GM19397 (cell line): ENCODE measurements at regions not wholly inside any gene's neighbourhood (a gene's known extent, or its start where the extent isn't known, plus 50 kb on each side); places are given as distances from the start of the nearest gene placed in this dataset.

Experiments used
- ATAC-seq: cut with Tn5 transposase; IDR thresholded peaks from one replicate; pipeline ENCODE4 v1.9.1; 2021; ENCODE audit warnings: mild to moderate bottlenecking, moderate library complexity; ENCODE audit not compliant: unreplicated experiment

GRCh38 chr2:107018366-107018765, 132.4 kb upstream of the ST6GAL2 start:
- ATAC-seq: no peak

- no peak for ATAC-seq
Measured at GRCh38 chr2:107020392-107020791, 134.4 kb upstream of the ST6GAL2 start.

DNA sequence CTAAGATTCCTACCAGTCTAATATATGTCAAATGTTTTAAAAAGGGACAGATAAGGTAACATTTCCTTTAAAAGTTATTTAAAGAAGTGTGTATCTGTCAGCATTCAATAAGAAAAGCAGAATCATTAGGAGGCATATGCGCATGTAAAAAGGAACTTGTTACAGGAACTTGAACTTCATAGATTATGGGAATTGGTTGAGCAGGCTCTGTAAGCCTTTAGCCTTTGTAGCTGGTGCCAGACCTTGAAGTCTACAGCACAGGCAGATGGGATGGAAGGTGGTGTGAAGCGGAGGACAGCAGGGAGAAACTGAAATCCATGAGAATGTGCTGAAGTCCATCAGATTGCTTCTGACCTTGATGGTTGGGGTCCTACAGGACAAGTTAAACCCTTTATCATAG, 138.3 kb upstream of the ST6GAL2 start:
- no peak for ATAC-seq

- ATAC-seq: no peak
Measured at GRCh38 chr2:107025291-107025857, 139.4 kb upstream of the ST6GAL2 start.

DNA sequence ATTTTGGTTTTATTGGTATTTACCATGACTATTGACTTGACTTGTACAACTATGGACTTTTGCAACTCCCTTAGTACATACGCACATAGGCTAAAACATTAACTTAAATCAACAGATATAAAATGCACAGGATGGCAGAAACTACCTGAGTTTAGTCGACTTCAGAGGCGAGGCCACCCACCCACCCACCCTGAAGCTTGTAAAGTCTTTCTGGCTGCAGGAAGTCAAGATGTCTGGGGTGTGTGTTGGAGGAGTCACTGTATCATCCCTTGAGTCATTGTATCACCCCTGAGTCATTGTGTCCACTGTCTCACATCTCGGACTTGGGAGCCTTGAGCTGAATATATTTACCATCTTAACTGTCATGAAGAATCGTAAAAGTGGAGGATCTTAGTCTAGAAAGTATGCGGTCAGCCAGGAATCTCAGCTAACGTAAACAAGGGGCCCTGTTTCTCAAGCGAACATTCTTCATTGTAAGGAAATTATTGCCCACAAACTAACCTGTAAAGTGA, 140.0 kb upstream of the ST6GAL2 start:
- ATAC-seq: no peak

DNA sequence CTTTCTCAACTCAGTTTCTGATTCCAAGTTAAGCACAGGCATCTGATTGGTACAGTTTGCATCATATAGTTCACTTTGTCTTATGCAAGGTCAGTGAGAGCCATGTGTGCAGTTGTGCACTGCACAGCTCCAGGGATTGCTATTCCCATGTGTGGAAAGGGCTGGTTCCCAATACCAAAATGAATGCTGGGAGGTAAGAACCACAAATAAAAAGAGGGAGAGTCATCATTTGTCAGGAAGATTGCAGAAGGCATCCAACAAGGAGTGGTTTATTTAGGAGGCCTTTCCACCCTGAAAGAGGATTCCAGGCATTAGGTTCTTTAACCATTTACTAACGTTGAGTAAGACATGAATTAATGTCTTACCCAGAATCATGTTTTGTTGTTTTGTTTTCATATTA, 141.2 kb upstream of the ST6GAL2 start:
- no peak for ATAC-seq

DNA sequence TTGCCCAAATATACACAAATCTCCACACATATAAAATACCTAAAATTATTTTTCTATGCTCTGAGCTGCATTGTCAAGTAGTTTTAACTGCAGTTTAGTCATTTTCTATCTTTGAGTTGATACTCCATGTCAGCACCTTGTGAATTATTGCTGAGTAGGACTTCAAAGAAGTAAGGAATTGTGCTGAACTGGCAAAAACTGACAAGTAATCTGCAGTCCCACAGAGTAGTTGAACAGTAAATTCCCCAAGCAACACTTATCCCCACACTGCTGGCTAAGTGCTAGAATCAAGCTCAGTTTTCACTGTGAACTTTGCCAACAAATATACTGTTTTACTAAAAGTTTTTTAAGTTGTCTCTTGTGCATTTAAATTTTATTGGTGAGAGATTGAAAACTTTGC, 141.8 kb upstream of the ST6GAL2 start:
- no peak for ATAC-seq

GRCh38 chr2:107028661-107029060, 142.7 kb upstream of the ST6GAL2 start:
- ATAC-seq: no peak

GRCh38 chr2:107036293-107036692, 150.3 kb upstream of the ST6GAL2 start:
- ATAC-seq: no peak

DNA sequence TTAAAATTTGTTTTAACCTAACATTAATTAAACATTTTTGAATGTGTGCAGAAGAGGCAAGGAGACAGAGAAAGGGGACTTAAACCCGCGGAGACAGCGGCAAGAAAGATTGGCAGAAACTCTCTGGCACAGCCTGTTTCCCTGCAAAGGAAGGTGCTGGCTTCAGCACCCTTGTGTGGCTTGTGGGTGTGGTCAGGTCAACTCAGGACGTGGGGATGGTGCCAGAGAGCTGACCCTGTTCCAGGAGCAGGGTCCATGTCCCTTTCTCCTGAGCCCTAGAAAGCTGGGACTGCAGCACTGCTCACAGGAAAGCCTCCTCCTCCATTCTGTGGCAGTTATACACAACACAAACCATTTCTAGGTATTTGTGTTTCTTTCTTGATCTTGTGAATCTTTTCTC, 176.2 kb upstream of the ST6GAL2 start:
- ATAC-seq: no peak

- no peak for ATAC-seq
Measured at GRCh38 chr2:107062599-107063220, 176.7 kb upstream of the ST6GAL2 start.

DNA sequence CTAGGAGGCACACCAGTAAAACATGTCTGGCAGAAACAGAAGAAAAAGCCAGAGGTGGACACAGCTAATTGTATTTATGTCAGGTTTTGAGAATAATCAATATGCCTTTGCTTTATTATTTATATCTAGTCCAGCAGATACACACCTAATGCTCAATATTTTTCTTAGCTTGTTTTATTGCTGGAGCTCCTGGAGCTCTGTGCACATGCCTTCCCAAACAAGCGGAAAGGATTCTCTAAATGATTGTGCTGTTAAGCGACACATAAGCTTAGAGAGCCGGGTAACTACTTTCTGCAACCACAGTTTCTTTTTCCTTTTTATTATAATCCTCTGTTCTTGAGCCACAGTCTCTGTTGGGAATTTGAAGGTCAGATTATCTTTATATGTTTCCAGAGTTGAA, 177.3 kb upstream of the ST6GAL2 start:
- no peak for ATAC-seq

DNA sequence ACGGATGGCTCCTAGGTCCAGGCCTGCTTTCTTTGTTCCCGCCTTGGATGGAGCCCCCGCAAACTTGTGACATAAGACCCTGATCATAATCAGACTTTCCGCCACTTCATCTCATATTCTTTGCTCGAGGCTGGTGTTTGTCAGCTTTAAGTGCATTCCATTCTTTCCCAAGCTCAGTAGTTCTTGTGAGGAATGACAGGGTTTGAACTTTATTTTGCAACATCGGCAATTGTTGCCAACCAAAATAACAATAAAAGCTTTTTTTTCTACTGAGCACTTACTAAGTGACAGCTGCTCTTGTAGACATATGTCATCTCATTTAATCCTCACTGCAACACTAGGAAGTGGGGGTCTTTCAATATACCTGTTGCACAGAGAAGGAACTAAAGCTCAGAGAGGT, 178.8 kb upstream of the ST6GAL2 start:
- ATAC-seq: no peak

DNA sequence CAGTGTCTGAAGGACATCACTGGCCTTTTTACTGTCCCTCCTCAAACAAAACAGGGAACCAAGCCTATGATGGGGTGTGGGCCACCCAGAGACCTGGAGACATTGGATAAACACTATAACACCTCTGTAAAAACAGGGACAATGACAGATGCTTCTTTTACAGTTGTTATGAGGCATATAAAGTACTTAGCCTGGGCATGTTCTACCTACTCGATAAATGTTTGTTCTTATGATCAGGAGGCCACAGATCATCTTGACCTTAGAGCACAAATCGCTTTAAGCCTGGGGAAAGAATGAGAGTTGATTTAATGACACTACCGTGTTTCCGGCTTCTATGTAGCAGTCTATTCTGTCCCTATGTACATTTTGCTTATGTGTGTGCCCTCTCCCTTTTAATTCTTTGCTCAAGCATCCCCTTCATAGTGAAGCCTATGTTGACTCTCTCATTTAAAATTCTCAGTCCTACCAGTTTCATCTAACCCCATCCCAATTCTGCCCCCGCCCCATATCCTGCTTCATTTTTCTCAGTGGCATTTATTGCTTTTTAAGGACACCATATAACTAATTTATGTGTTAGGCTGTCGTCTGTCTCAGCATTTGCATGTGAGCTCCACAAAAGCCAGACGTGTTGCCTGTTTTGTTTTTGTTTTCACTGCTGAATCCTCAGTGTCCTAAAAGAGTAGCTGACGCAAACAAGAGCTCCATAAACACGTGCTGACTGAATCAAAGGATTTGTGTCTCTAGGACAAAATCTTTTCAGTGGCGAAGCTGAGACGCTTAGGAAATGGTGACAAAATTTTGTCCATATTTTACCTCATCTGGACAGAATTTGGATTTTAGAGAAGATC, 182.3 kb upstream of the ST6GAL2 start:
- ATAC-seq: no peak

- no peak for ATAC-seq
Measured at GRCh38 chr2:107069890-107070289, 183.9 kb upstream of the ST6GAL2 start.

DNA sequence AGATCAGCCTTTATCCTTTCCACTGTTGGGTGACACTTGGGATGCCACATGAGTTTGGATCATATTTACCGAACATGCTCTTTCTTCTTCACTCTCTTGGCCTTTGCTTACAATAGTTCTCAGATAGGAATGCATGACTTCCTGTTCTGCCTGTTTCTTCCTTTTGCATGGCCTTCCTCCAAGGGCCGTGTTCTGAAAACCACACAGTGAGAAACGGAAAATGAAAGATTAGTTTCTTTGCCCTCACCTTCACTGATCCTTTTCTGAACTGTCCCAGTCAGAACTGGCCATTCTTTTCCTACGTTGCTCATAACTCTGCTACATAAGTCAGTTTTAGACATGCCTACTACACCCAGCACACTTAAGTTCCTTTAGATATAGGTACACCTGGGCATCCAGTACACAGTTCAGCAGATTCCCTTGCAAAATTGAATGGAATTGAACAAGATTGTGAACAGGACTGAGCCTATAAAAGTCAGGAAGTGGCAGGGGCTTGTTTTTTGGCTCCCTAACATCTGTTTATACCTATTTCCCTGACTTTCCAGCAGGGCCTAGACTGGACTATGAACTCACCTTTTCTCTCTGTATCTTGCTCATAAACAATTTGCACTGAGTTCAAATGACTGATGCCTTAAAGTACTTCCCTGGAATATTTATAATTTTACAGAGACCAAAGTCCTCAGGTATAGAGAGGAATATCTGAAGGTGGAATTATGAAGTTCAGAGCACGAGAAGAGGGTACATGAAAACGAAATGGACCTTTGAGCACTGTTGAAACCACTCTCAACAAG, 186.4 kb upstream of the ST6GAL2 start:
- ATAC-seq: no peak

- ATAC-seq: no peak
Measured at GRCh38 chr2:107078584-107078983, 192.6 kb upstream of the ST6GAL2 start.

- ATAC-seq: no peak
Measured at GRCh38 chr2:107086497-107086896, 200.5 kb upstream of the ST6GAL2 start.

GRCh38 chr2:107088156-107088555, 202.2 kb upstream of the ST6GAL2 start:
- no peak for ATAC-seq

DNA sequence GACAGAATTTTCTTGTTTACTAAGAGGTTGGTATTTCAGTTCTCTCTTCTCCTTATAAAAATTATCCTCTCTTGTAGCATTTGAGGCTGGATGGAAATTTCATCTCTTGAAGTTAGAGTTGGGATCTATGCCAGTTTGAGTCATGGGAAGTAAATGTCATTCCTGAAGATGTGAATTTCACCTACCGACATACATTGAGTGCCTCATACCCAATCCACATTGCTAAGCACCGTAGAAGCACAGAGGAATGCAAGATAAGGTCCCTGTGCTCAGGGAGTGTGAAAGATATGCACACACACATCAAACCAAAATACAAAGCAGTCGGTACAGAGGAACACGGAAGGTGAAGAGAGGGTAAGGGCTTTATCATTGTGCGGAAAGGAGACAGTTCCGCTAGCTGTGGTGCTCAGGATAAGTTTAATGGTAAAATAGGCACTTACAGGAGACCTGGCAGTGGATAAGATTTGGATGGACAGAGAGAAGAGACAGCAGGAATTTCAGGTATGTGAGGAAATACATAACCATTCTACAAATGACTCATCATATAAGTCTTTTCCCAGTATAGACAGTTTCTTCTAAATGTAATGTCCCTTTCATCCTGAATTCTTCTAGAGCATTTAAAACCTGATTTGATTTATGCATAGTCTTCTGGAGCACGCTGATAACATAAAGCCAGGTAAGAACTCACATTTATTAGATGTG, 205.3 kb upstream of the ST6GAL2 start:
- no peak for ATAC-seq
